Esophagus squamous epithelium (tissue), 4 donors: ENCODE measurements at regions not wholly inside any gene's neighbourhood (a gene's known extent, or its start where the extent isn't known, plus 50 kb on each side); places are given as distances from the start of the nearest gene placed in this dataset.

Experiments used
- CTCF ChIP-seq, 6 experiments: fragments of 450-650 bp in 4 of 6; fragments of 200-600 bp in 2 of 6; sonication (generic) in 2 of 6; IDR thresholded peaks; one replicate each; pipeline ENCODE4 v1.5.1; 2016 to 2019; ENCODE audit warnings: antibody characterized with exemption in 6 of 6, mild to moderate bottlenecking in 4 of 6, moderate library complexity in 4 of 6
- POLR2A ChIP-seq, 4 donors: fragments of 450-650 bp; IDR thresholded peaks; one replicate each; pipeline ENCODE4 v1.6.1; 2017; ENCODE audit warnings: antibody characterized with exemption in 4 of 4, mild to moderate bottlenecking in 4 of 4, moderate library complexity in 3 of 4

GRCh38 chrX:13511241-13511943 lies 58.0 kb upstream of the EGFL6 start:
- TF ChIP-seq CTCF (IDR thresholded peaks at IDR 0.05) (no peak), POLR2A (IDR thresholded peaks at IDR 0.05) (no peak)
